B cell (primary cell): ENCODE measurements at regions not wholly inside any gene's neighbourhood (a gene's known extent, or its start where the extent isn't known, plus 50 kb on each side); places are given as distances from the start of the nearest gene placed in this dataset.
"Not testable (repeated sequence)": the region's sequence is repeated elsewhere in the genome, so short reads cannot be mapped to it uniquely, and the experiment has no call there.

Experiments
- CTCF ChIP-seq: fragments of 200-600 bp; IDR thresholded peaks from one replicate; pipeline ENCODE4 v1.8.0; 2022; ENCODE audit warnings: antibody characterized with exemption, mild to moderate bottlenecking
- EZH2 ChIP-seq: IDR thresholded peaks from 2 replicates; pipeline ENCODE4 v1.6.1; 2012; ENCODE audit warnings: borderline replicate concordance, low read depth, mild to moderate bottlenecking, moderate library complexity, low read length; ENCODE audit not compliant: insufficient read depth, poor library complexity, severe bottlenecking

- not testable (repeated sequence) for TF ChIP-seq CTCF, EZH2
Observed at GRCh38 chr1:182631-183030, 268.8 kb downstream of the OR4F29 start.
